KMS-11 (cell line): ENCODE measurements at regions not wholly inside any gene's neighbourhood (a gene's known extent, or its start where the extent isn't known, plus 50 kb on each side); places are given as distances from the start of the nearest gene placed in this dataset.
A peak's percentile ranks its signal among the peaks of the same experiment; 100 is the strongest.

ENCODE experiments used
- H2AFZ ChIP-seq: fragments of 200-600 bp; sonication (generic); 2 replicates; pipeline ENCODE4 v1.6.1; 2016; ENCODE audit warnings: antibody characterized with exemption, mixed run types, low read depth
- H3K27ac ChIP-seq: fragments of 200-600 bp; sonication (generic); 2 replicates; pipeline ENCODE4 v1.6.1; 2016; ENCODE audit warnings: mild to moderate bottlenecking, mixed run types
- H3K27me3 ChIP-seq: fragments of 200-600 bp; sonication (generic); 2 replicates; pipeline ENCODE4 v1.6.1; 2017; ENCODE audit warnings: mild to moderate bottlenecking, low read depth, mixed run types, moderate library complexity; ENCODE audit not compliant: insufficient read depth
- H3K36me3 ChIP-seq: fragments of 200-600 bp; sonication (generic); 2 replicates; pipeline ENCODE4 v1.6.1; 2017; ENCODE audit warnings: mild to moderate bottlenecking, mixed run types; ENCODE audit not compliant: insufficient read depth
- H3K4me1 ChIP-seq: fragments of 200-600 bp; sonication (generic); 2 replicates; pipeline ENCODE4 v1.6.1; 2016; ENCODE audit warnings: mild to moderate bottlenecking, low read depth, mixed run types; ENCODE audit not compliant: poor library complexity, severe bottlenecking
- H3K4me2 ChIP-seq: fragments of 200-600 bp; sonication (generic); 2 replicates; pipeline ENCODE4 v1.7.0; 2016; ENCODE audit warnings: mild to moderate bottlenecking, mixed run types
- H3K4me3 ChIP-seq: fragments of 200-600 bp; sonication (generic); IDR thresholded peaks from 2 replicates; pipeline ENCODE4 v1.6.1; 2017; ENCODE audit warnings: low read depth, low read length, mixed read lengths; ENCODE audit not compliant: insufficient read depth
- H3K79me2 ChIP-seq: fragments of 200-600 bp; sonication (generic); 2 replicates; pipeline ENCODE4 v1.6.1; 2016; ENCODE audit warnings: low read depth, mixed run types; ENCODE audit not compliant: insufficient read depth
- H3K9ac ChIP-seq: fragments of 200-600 bp; sonication (generic); 2 replicates; pipeline ENCODE4 v1.6.1; 2016; ENCODE audit warnings: mild to moderate bottlenecking, mixed run types
- H4K20me1 ChIP-seq: fragments of 200-600 bp; sonication (generic); 2 replicates; pipeline ENCODE4 v1.6.1; 2016; ENCODE audit warnings: mild to moderate bottlenecking, mixed run types; ENCODE audit not compliant: insufficient read depth
- TF ChIP-seq, protein P1 (sequence below): fragments of 200-600 bp; sonication (generic); conservative IDR thresholded peaks from 2 replicates; pipeline ENCODE4 v1.6.1; 2017; ENCODE audit warnings: low read depth, mild to moderate bottlenecking, antibody characterized with exemption, low read length, moderate library complexity, mixed read lengths

GRCh38 chr4:133972586-133972985 lies 229.0 kb downstream of the PABPC4L start:
- no peak overlapping the region for H3K4me2 ChIP-seq
- H3K27me3 ChIP-seq, result no peaks in the 10 kb centered on the region
- H3K9ac ChIP-seq, result no peak overlapping the region
- no peaks in the 10 kb centered on the region for H3K79me2 ChIP-seq
- TF ChIP-seq, protein P1, sequence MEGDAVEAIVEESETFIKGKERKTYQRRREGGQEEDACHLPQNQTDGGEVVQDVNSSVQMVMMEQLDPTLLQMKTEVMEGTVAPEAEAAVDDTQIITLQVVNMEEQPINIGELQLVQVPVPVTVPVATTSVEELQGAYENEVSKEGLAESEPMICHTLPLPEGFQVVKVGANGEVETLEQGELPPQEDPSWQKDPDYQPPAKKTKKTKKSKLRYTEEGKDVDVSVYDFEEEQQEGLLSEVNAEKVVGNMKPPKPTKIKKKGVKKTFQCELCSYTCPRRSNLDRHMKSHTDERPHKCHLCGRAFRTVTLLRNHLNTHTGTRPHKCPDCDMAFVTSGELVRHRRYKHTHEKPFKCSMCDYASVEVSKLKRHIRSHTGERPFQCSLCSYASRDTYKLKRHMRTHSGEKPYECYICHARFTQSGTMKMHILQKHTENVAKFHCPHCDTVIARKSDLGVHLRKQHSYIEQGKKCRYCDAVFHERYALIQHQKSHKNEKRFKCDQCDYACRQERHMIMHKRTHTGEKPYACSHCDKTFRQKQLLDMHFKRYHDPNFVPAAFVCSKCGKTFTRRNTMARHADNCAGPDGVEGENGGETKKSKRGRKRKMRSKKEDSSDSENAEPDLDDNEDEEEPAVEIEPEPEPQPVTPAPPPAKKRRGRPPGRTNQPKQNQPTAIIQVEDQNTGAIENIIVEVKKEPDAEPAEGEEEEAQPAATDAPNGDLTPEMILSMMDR, result no peak
- no peaks in the 10 kb centered on the region for H4K20me1 ChIP-seq
- H3K27ac ChIP-seq, result no peak overlapping the region
- H3K36me3 ChIP-seq, result no peaks in the 10 kb centered on the region
- H3K4me3 ChIP-seq, result no peak overlapping the region
- peaks cover 25% of the 10 kb centered on the region for H3K4me1 ChIP-seq
- no peak overlapping the region for H2AFZ ChIP-seq

DNA sequence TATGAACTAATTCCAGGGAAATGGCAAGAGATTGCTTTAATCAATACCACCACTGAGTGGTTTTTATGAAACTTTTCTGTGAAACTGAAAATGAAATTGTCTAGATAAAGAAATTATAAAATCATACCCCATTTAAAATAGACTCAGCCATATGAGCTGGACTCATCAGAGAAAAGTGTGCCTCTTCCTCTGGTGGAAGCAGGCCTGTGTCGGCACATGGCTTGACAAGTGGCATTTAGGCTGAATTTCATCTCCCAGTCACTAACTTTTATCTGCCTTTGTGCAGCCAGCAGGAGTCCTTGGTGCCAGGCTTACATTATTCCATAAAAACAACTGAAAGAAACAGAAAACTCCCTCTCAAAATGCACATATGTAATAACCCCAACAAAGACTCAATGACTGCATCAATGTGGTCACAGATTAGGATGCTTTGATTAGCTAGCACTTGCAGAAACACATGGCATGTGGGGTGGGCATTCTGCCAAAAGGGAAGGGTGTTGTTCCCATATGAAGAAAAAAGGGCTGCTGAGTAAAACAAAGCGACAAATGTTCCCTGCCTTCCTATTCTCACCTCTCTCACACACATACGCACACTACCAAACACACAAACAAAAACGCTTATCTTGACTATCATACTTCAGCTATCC lies 232.3 kb downstream of the PABPC4L start:
- H4K20me1 ChIP-seq, result no peaks in the 10 kb centered on the region
- TF ChIP-seq, protein P1, result no peak
- no peak overlapping the region for H3K4me3 ChIP-seq
- peak overlapping the region; percentile 65 for H2AFZ ChIP-seq
- peak overlapping the region; percentile 54; the same call in 1 of the 2 replicates for H3K9ac ChIP-seq
- no peaks in the 10 kb centered on the region for H3K36me3 ChIP-seq
- H3K27ac ChIP-seq, result peak overlapping the region; percentile 86
- no peaks in the 10 kb centered on the region for H3K79me2 ChIP-seq
- H3K27me3 ChIP-seq, result no peaks in the 10 kb centered on the region
- peaks cover 28% of the 10 kb centered on the region for H3K4me1 ChIP-seq
- H3K4me2 ChIP-seq, result peak overlapping the region; percentile 64

GRCh38 chr4:133968174-133968573 lies 233.4 kb downstream of the PABPC4L start:
- H3K79me2 ChIP-seq, result no peaks in the 10 kb centered on the region
- H2AFZ ChIP-seq, result no peak overlapping the region
- H3K4me2 ChIP-seq, result no peak overlapping the region
- TF ChIP-seq, protein P1, result no peak
- H4K20me1 ChIP-seq, result no peaks in the 10 kb centered on the region
- H3K27me3 ChIP-seq, result no peaks in the 10 kb centered on the region
- H3K4me3 ChIP-seq, result no peak overlapping the region
- no peak overlapping the region for H3K9ac ChIP-seq
- no peaks in the 10 kb centered on the region for H3K36me3 ChIP-seq
- H3K4me1 ChIP-seq, result peaks cover 40% of the 10 kb centered on the region
- H3K27ac ChIP-seq, result no peak overlapping the region; the same call in 1 of the 2 replicates

DNA sequence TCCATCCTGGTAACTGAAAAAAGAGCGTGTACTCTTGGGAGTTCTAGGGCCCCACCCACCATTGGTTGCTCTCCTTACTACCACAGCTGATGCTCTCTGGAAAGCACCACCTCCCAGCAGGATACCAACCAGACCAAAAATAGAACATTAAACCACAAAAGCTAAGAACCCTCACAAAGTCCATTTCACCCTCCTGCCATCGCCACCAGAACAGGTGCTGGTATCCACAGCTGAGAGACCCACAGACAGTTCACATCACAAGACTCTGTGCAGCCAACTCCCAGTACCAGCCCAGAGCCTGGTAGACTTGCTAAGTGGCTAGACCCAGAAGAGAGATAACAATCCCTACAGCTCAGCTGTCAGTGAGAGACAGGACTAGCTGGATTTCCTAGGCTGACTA lies 240.6 kb downstream of the PABPC4L start:
- Histone ChIP-seq H3K27ac (peak overlapping the region; percentile 72), H2AFZ (peak overlapping the region; percentile 66), H3K27me3 (no peaks in the 10 kb centered on the region), H3K36me3 (no peaks in the 10 kb centered on the region), H3K4me2 (peak overlapping the region; percentile 54), H3K9ac (peak overlapping the region; percentile 51; the same call in 1 of the 2 replicates), H3K4me3 (no peak overlapping the region), H3K79me2 (no peaks in the 10 kb centered on the region), H4K20me1 (no peaks in the 10 kb centered on the region), H3K4me1 (peaks cover 45% of the 10 kb centered on the region)
- TF ChIP-seq, protein P1, result no peak
